ENCODE measurements at regions not wholly inside any gene's neighbourhood (a gene's known extent, or its start where the extent isn't known, plus 50 kb on each side); places are given as distances from the start of the nearest gene placed in this dataset.
A peak's percentile ranks its signal among the peaks of the same experiment; 100 is the strongest.

- H3K4me1 Mint-ChIP-seq = peaks cover 34% of the 10 kb centered on the region
- Histone ChIP-seq H3K36me3 (replicated peaks in 1 of 2; ENCODE audit: control extremely low read depth in 1 of 2, control insufficient read depth in 1 of 2, extremely low read depth in 1 of 2, insufficient read depth in 2 of 2, low read length in 1 of 2) (no peaks in the 10 kb centered on the region), H3K4me2 (replicated peaks; ENCODE audit: low read depth, low read length, poor library complexity, severe bottlenecking) (no peak overlapping the region), H3K4me1 (ENCODE audit: control insufficient read depth in 2 of 2, insufficient read depth in 2 of 2, low read length in 2 of 2) (peaks cover 13 to 19% of the 10 kb centered on the region in 2 donors), H3K27me3 (replicated peaks in 1 of 4; ENCODE audit: control extremely low read depth in 1 of 4, control insufficient read depth in 3 of 4, insufficient read depth in 4 of 4, low read length in 3 of 4) (no peaks in the 10 kb centered on the region), H3K4me3 (ENCODE audit: control extremely low read depth in 1 of 5, extremely low read depth in 1 of 5, insufficient read depth in 1 of 5, low read depth in 2 of 5, low read length in 4 of 5) (no peak overlapping the region), H3K79me2 (ENCODE audit: control insufficient read depth, insufficient read depth, low read length) (no peaks in the 10 kb centered on the region), H3K27ac (ENCODE audit: low read length in 2 of 2) (no peak overlapping the region), H4K20me1 (ENCODE audit: control insufficient read depth, insufficient read depth, low read length, poor library complexity, severe bottlenecking) (no peaks in the 10 kb centered on the region), H3K9ac (ENCODE audit: low read length) (no peak overlapping the region), H3K9me3 (ENCODE audit: control extremely low read depth in 1 of 3, control insufficient read depth in 2 of 3, insufficient read depth in 1 of 3, low read length in 2 of 3) (no peaks in the 10 kb centered on the region), H2AFZ (ENCODE audit: insufficient read depth, low read depth, low read length, poor library complexity, severe bottlenecking) (peak overlapping the region; percentile 44)
- WGBS (ENCODE audit: insufficient coverage) = 48% methylated on average over 3 of the region's 4 CpGs
- H3K27ac Mint-ChIP-seq = no peak overlapping the region
- H3K9me3 Mint-ChIP-seq (ENCODE audit: insufficient read depth) = no peaks in the 10 kb centered on the region
- DNase-seq = no peak
- TF ChIP-seq CTCF (IDR thresholded peaks at IDR 0.05) = no peak
- TF ChIP-seq EZH2 (IDR thresholded peaks at IDR 0.05; ENCODE audit: borderline replicate concordance, insufficient read depth, low read depth, low read length, poor library complexity, severe bottlenecking) = no peak
- intact Hi-C loops (cut with micrococcal nuclease) = loop anchor here (5.0 kb wide), 1 partner anchor 33 kb away; no protein-coding TSS in a partner anchor
- no peak for ATAC-seq (ENCODE audit: low read depth)
- no peaks in the 10 kb centered on the region for H3K27me3 Mint-ChIP-seq
- POLR2A ChIA-PET = no interaction called here
- H3K4me3 Mint-ChIP-seq = no peak overlapping the region
- CTCF ChIA-PET = interaction anchor here (1.7 kb wide), 1 partner anchor 122 kb away, joined by 3 read pairs; no protein-coding TSS in a partner anchor
Measured at GRCh38 chr9:110025551-110026170, 182.3 kb downstream of the C9orf152 start.

- ATAC-seq (ENCODE audit: low read depth) (no peak), DNase-seq (no peak)
- H3K27me3 ChIP-seq (replicated peaks in 1 of 4; ENCODE audit: control extremely low read depth in 1 of 4, control insufficient read depth in 3 of 4, insufficient read depth in 4 of 4, low read length in 3 of 4) = no peaks in the 10 kb centered on the region
- TF ChIP-seq EZH2 (IDR thresholded peaks at IDR 0.05; ENCODE audit: borderline replicate concordance, insufficient read depth, low read depth, low read length, poor library complexity, severe bottlenecking) (no peak), CTCF (IDR thresholded peaks at IDR 0.05) (no peak)
- H3K9me3 ChIP-seq (ENCODE audit: control extremely low read depth in 1 of 3, control insufficient read depth in 2 of 3, insufficient read depth in 1 of 3, low read length in 2 of 3) = no peaks in the 10 kb centered on the region
- H3K4me2 ChIP-seq (replicated peaks; ENCODE audit: low read depth, low read length, poor library complexity, severe bottlenecking) = no peak overlapping the region
- no peaks in the 10 kb centered on the region for H3K79me2 ChIP-seq (ENCODE audit: control insufficient read depth, insufficient read depth, low read length)
- POLR2A ChIA-PET = no interaction called here
- Mint-ChIP-seq H3K4me1 (peaks cover 24% of the 10 kb centered on the region), H3K9me3 (ENCODE audit: insufficient read depth) (no peaks in the 10 kb centered on the region), H3K4me3 (no peak overlapping the region), H3K27me3 (no peaks in the 10 kb centered on the region), H3K27ac (no peak overlapping the region)
- no peak overlapping the region for H3K4me3 ChIP-seq (ENCODE audit: control extremely low read depth in 1 of 5, extremely low read depth in 1 of 5, insufficient read depth in 1 of 5, low read depth in 2 of 5, low read length in 4 of 5)
- peak overlapping the region; percentile 16 for H2AFZ ChIP-seq (ENCODE audit: insufficient read depth, low read depth, low read length, poor library complexity, severe bottlenecking)
- intact Hi-C loops (cut with micrococcal nuclease) = loop anchor here (5.0 kb wide), 1 partner anchor 35 kb away; no protein-coding TSS in a partner anchor
- CTCF ChIA-PET = no interaction called here
- no peaks in the 10 kb centered on the region for H3K36me3 ChIP-seq (replicated peaks in 1 of 2; ENCODE audit: control extremely low read depth in 1 of 2, control insufficient read depth in 1 of 2, extremely low read depth in 1 of 2, insufficient read depth in 2 of 2, low read length in 1 of 2)
- no peak overlapping the region for H3K27ac ChIP-seq (ENCODE audit: low read length in 2 of 2)
- H3K9ac ChIP-seq (ENCODE audit: low read length) = no peak overlapping the region
- peaks cover 3 to 11% of the 10 kb centered on the region in 2 donors for H3K4me1 ChIP-seq (ENCODE audit: control insufficient read depth in 2 of 2, insufficient read depth in 2 of 2, low read length in 2 of 2)
- WGBS (ENCODE audit: insufficient coverage) = 100% methylated on average over 1 of the region's 6 CpGs
- no peaks in the 10 kb centered on the region for H4K20me1 ChIP-seq (ENCODE audit: control insufficient read depth, insufficient read depth, low read length, poor library complexity, severe bottlenecking)
Measured at GRCh38 chr9:110027671-110028081, 180.3 kb downstream of the C9orf152 start.

Data from B cell (primary cell).